ENCODE measurements at regions not wholly inside any gene's neighbourhood (a gene's known extent, or its start where the extent isn't known, plus 50 kb on each side); places are given as distances from the start of the nearest gene placed in this dataset.

- TF ChIP-seq CTCF (IDR thresholded peaks at IDR 0.05; ENCODE audit: low read depth, low read length) = no peak
- in situ Hi-C loops (cut with HindIII; ENCODE audit: low sequenced_read_pairs) = no loop called here
- no peak overlapping the region for H3K4me3 ChIP-seq (ENCODE audit: low read depth, low read length)
- no peak for DNase-seq (ENCODE audit: low read depth, low spot score)
Observed at GRCh38 chr13:103539721-103540381, 473.6 kb upstream of the SLC10A2 start.

- DNase-seq (ENCODE audit: low read depth, low spot score) = no peak
- no peak overlapping the region for H3K4me3 ChIP-seq (ENCODE audit: low read depth, low read length)
- no peak for TF ChIP-seq CTCF (IDR thresholded peaks at IDR 0.05; ENCODE audit: low read depth, low read length)
- in situ Hi-C loops (cut with HindIII; ENCODE audit: low sequenced_read_pairs) = no loop called here
Observed at GRCh38 chr13:103539265-103539664, 473.0 kb upstream of the SLC10A2 start.

- in situ Hi-C loops (cut with HindIII; ENCODE audit: low sequenced_read_pairs) = no loop called here
- TF ChIP-seq CTCF (IDR thresholded peaks at IDR 0.05; ENCODE audit: low read depth, low read length) = no peak
- H3K4me3 ChIP-seq (ENCODE audit: low read depth, low read length) = no peak overlapping the region
- no peak for DNase-seq (ENCODE audit: low read depth, low spot score)
Observed at GRCh38 chr13:103537616-103538015, 471.4 kb upstream of the SLC10A2 start.

GRCh38 chr13:103531278-103531677 is 465.1 kb upstream of the SLC10A2 start:
- no peak overlapping the region for H3K4me3 ChIP-seq (ENCODE audit: low read depth, low read length)
- DNase-seq (ENCODE audit: low read depth, low spot score) = no peak
- in situ Hi-C loops (cut with HindIII; ENCODE audit: low sequenced_read_pairs) = no loop called here
- no peak for TF ChIP-seq CTCF (IDR thresholded peaks at IDR 0.05; ENCODE audit: low read depth, low read length)

- no peak for TF ChIP-seq CTCF (IDR thresholded peaks at IDR 0.05; ENCODE audit: low read depth, low read length)
Observed at GRCh38 chr13:103528437-103528836, 462.2 kb upstream of the SLC10A2 start.

GRCh38 chr13:103525530-103525929 is 459.3 kb upstream of the SLC10A2 start:
- no peak for DNase-seq (ENCODE audit: low read depth, low spot score)
- no peak for TF ChIP-seq CTCF (IDR thresholded peaks at IDR 0.05; ENCODE audit: low read depth, low read length)
- no peak overlapping the region for H3K4me3 ChIP-seq (ENCODE audit: low read depth, low read length)
- in situ Hi-C loops (cut with HindIII; ENCODE audit: low sequenced_read_pairs) = no loop called here

More at GRCh38 chr13:103528437-103528836, 462.2 kb upstream of the SLC10A2 start:
- no peak for DNase-seq (ENCODE audit: low read depth, low spot score)
- no peak overlapping the region for H3K4me3 ChIP-seq (ENCODE audit: low read depth, low read length)
- in situ Hi-C loops (cut with HindIII; ENCODE audit: low sequenced_read_pairs) = no loop called here

Data from astrocyte of the spinal cord (primary cell).